Bronchial epithelial cell (primary cell): ENCODE measurements at regions not wholly inside any gene's neighbourhood (a gene's known extent, or its start where the extent isn't known, plus 50 kb on each side); places are given as distances from the start of the nearest gene placed in this dataset.
A peak's percentile ranks its signal among the peaks of the same experiment; 100 is the strongest.
"Not testable (repeated sequence)": the region's sequence is repeated elsewhere in the genome, so short reads cannot be mapped to it uniquely, and the experiment has no call there.

ENCODE experiments used
- DNase-seq: peaks from one replicate; pipeline ENCODE4 v3.0.0-alpha.2; 2010; ENCODE audit warnings: low read depth
- FAIRE-seq: peaks from 2 replicates; lab custom pipeline; 2011; peaks lifted over from hg19 to GRCh38; lab: Jason Lieb, UNC
- H3K27me3 ChIP-seq: 2 replicates; pipeline ENCODE4 v1.5.1; 2011; ENCODE audit warnings: low read length; ENCODE audit not compliant: control insufficient read depth, insufficient read depth
- H3K36me3 ChIP-seq: 2 replicates; pipeline ENCODE4 v1.5.1; 2011; ENCODE audit warnings: low read length; ENCODE audit not compliant: control insufficient read depth, insufficient read depth
- H3K4me3 ChIP-seq: 2 replicates; pipeline ENCODE4 v1.5.1; 2011; ENCODE audit warnings: mild to moderate bottlenecking, low read depth, low read length, control low read depth
- TF ChIP-seq, protein P1 (sequence below): IDR thresholded peaks from 2 replicates; pipeline ENCODE4 v1.5.1; 2011; ENCODE audit warnings: mild to moderate bottlenecking, moderate library complexity, low read length, control low read depth, inconsistent platforms; ENCODE audit not compliant: insufficient read depth, severe bottlenecking

DNA sequence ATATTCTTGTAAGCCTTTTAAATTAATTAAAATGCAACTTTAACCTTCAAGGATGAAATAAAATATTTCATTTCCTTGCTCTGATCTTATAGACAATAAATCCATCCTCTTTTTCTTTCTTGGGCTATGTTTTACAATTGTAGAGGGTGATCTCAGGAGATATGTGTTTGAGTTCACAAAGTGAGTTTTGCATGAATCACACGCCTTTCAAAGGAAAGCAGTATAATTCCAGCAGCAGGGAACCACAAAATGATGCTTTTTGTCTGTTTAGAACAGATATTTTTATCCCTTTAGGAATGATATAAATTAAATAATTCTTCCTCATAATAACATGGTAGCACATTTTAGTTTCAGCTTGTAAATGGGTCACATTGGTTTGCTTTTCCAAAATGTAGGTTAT, 191.2 kb downstream of the SEMA6D start:
- Histone ChIP-seq H3K27me3 (no peaks in the 10 kb centered on the region), H3K36me3 (no peaks in the 10 kb centered on the region), H3K4me3 (no peak overlapping the region)
- FAIRE-seq (no peak), DNase-seq (no peak)
- TF ChIP-seq, protein P1, sequence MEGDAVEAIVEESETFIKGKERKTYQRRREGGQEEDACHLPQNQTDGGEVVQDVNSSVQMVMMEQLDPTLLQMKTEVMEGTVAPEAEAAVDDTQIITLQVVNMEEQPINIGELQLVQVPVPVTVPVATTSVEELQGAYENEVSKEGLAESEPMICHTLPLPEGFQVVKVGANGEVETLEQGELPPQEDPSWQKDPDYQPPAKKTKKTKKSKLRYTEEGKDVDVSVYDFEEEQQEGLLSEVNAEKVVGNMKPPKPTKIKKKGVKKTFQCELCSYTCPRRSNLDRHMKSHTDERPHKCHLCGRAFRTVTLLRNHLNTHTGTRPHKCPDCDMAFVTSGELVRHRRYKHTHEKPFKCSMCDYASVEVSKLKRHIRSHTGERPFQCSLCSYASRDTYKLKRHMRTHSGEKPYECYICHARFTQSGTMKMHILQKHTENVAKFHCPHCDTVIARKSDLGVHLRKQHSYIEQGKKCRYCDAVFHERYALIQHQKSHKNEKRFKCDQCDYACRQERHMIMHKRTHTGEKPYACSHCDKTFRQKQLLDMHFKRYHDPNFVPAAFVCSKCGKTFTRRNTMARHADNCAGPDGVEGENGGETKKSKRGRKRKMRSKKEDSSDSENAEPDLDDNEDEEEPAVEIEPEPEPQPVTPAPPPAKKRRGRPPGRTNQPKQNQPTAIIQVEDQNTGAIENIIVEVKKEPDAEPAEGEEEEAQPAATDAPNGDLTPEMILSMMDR = no peak

DNA sequence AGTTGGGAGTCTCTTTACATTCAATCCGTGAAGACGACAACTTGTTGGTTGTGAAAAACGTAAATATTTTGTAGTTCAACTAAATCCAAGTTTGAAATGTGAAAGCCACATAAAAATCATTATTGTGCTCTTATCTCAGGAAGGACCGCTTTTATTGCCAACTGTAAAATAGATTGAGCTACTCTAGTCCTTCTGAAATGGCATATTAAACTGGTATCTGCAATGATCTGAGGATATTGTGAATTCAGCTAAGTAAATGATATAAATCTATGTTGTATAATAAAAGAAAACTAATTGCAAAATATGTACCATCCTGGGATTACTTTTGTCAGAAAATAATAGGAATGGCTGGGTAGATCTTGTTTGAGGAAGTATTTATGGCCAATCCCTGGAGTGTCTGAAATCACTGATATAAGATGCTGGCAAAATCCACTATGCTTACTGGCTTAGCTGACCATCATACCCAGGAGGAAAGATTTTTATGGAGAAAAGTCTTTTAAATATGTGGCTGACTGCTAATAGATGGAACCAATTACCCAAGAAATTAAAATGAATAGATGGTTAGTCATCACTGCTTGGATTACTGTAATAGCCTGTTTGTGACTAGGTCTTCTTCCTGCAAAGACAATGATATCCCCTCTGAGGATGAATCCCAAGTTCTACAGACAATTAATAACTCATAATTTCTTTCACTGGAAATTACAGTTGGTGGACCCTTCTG, 191.8 kb downstream of the SEMA6D start:
- Histone ChIP-seq H3K36me3 (no peaks in the 10 kb centered on the region), H3K27me3 (no peaks in the 10 kb centered on the region), H3K4me3 (no peak overlapping the region)
- FAIRE-seq = no peak
- peak; percentile 39 for DNase-seq
- TF ChIP-seq, protein P1 = no peak

- not testable (repeated sequence) for H3K27me3 ChIP-seq, FAIRE-seq, H3K4me3 ChIP-seq, H3K36me3 ChIP-seq, DNase-seq
Measured at GRCh38 chr15:47912910-47913309, 195.6 kb downstream of the SEMA6D start.

DNA sequence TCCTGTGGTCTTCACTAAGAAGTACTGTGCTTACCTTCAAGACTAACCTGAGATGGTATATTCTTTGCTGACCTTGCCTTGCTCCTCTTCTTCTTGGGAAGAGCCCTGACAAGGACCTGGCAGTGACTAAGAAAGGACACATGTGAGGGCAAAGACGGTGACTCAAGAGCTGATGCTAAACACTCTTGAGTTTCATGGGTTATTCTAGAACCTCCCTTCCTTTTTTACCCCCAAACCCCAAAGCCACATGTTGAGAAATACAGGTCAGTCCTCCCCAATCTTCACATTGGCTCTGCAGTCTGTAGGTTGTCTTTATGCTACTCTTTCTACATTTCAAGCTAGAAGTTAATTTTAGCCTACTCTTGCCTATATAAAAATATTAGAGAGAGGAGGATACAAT, 200.6 kb downstream of the SEMA6D start:
- DNase-seq = no peak
- Histone ChIP-seq H3K27me3 (no peaks in the 10 kb centered on the region), H3K4me3 (no peak overlapping the region), H3K36me3 (no peaks in the 10 kb centered on the region)
- FAIRE-seq = no peak
- TF ChIP-seq, protein P1 = no peak

- FAIRE-seq (no peak), DNase-seq (no peak)
- Histone ChIP-seq H3K27me3 (no peaks in the 10 kb centered on the region), H3K4me3 (no peak overlapping the region), H3K36me3 (no peaks in the 10 kb centered on the region)
- TF ChIP-seq, protein P1 = no peak
Measured at GRCh38 chr15:47918877-47919276, 201.6 kb downstream of the SEMA6D start.

DNA sequence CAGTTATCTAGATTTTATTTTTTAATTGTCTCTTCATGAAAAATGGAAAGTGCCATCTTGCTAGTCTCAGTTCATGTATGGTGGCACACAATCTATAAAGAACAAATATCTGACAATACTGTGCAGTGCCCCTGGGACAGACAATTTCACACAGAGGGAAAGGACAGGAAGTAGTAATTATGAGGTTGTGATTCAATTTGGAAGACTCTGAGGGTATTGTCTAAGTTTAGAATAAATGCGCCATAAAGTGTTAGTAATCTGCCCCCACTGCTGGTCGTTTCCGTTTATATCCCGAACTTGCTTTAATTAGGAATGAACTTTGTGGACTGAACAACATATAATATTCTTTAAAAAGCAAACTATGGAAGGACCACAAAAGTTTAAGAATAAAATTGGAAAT, 196.4 kb upstream of the SLC24A5 start:
- DNase-seq (no peak), FAIRE-seq (no peak)
- TF ChIP-seq, protein P1 = no peak
- Histone ChIP-seq H3K4me3 (no peak overlapping the region), H3K36me3 (no peaks in the 10 kb centered on the region), H3K27me3 (no peaks in the 10 kb centered on the region)
